NCI-H2029 treated with DMSO at 0.1 percent for 48 hours (cell line): ENCODE measurements at regions not wholly inside any gene's neighbourhood (a gene's known extent, or its start where the extent isn't known, plus 50 kb on each side); places are given as distances from the start of the nearest gene placed in this dataset.

Experiments
- DNase-seq: peaks from one replicate; lab custom pipeline; 2025; lab: John Stamatoyannopoulos, UW

DNA sequence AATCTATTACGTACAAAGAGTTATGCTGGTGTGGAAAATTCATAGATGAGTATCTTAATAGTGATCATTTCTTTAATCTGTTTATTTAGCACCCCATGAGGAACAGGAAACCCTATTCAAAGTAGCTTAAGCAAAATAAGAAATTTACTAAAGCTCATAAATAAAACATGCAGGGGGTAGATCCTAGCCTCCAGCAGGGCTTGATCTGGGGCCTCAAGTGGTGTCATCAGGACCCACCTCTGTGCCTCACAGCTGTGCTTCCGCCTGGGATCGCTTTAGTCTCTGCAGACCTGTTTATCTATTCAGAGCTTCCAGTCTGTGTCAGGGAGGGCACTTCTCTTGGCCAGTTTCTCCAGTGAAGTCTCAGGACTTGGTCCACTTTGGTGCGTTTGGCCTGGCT is 171.0 kb upstream of the SLC24A5 start:
- DNase-seq: no peak

DNA sequence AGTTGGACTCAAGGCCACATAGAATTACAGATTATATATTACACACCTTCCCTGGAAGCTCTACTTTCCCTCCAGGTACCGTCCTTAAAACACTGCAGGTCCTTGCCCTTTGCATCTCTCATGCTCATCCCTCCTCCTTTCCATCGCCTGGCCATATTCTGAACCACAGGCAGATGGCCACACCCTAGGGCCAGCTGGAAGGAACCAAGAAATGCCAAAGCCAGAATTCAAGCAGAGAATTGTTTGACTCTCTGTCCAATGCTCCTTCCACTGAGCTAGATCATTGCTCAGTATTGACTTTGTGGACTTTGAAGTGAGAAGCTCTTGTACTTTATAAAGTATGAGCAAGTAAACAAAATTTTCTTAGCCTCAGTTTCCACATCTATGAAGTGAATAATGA is 170.3 kb upstream of the SLC24A5 start:
- DNase-seq: no peak

DNA sequence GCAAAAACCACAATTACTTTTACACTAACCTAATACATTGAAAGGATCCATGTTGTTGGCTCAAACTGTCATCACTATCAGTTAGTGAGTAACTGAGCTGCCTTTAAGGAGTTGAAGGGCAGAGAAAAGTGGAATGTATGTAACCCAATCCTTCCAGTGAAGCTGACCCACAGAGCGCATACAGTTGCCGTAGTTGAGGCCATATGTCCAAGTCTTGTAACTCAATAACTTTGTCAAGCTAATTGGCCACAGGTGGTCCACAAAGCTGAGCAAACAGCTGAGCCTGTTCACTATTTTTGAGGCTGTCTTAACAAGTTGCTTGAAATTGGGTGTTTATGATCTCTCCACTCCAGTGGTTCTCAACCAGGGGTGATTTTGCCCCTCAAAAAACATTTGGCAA is 169.0 kb upstream of the SLC24A5 start:
- DNase-seq: no peak

- no peak for DNase-seq
These were observed 166.6 kb upstream of the SLC24A5 start for GRCh38 chr15:47954196-47954595.

DNA sequence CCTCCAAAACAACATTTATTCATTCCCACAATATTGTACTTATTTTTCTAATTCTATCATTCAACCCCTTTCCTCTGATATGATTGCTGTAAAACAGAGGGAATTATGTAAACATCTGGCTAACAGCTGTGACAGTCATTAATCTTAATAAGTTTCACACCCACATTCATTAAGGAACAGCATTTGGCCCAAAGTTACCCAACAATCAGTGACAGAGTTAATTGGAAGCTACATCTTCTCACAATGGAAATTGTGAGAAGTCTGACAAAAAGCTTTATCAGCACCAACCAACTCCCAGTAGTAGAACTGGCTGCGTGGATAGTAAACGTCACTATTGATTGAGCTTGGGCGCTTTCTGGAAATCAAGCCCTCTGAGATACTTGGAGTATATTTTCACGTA is 165.8 kb upstream of the SLC24A5 start:
- DNase-seq: no peak

GRCh38 chr15:47959617-47960413 is 161.0 kb upstream of the SLC24A5 start:
- DNase-seq: no peak

GRCh38 chr15:47961401-47962090 is 159.2 kb upstream of the SLC24A5 start:
- DNase-seq: no peak

GRCh38 chr15:47963265-47963664 is 157.5 kb upstream of the SLC24A5 start:
- DNase-seq: no peak

DNA sequence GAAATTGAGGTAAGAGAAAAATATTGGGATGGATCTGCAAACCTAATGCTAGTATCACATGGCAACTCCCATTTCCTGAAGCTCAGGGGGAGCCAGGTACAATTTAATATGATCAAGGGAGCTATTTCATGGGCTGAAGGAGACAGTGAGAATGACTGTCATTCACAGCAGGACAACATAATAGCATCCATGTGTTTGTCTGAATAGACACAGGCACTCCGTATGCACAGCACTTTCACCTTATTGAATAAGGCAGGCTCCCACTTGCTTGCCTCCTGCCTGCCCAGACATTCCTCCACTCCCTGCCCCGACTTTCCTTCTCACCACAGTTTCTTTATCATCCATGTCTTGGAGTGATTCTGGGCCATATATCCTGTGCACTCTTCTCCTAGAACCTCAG is 156.6 kb upstream of the SLC24A5 start:
- DNase-seq: no peak

DNA sequence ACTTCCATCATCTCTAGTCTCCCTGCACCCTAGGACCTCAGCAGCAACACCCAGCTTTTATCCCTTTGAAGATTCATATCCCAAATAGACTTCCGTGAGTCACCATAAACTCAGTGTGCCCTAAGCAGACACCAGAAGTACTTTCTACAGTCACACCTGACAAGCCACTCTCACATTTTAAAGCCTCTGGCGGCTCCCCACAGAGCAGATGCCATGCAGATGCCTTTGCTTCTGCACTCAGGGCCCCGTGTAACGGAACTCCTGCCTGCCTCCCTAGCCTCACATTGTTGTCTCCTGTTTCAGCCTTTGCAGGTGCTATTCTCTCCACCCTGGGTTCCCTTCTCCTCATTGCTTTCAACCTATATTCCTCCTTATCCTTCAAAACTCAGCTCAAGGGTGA is 155.5 kb upstream of the SLC24A5 start:
- no peak for DNase-seq

GRCh38 chr15:47968593-47968992 is 152.2 kb upstream of the SLC24A5 start:
- DNase-seq: no peak

DNA sequence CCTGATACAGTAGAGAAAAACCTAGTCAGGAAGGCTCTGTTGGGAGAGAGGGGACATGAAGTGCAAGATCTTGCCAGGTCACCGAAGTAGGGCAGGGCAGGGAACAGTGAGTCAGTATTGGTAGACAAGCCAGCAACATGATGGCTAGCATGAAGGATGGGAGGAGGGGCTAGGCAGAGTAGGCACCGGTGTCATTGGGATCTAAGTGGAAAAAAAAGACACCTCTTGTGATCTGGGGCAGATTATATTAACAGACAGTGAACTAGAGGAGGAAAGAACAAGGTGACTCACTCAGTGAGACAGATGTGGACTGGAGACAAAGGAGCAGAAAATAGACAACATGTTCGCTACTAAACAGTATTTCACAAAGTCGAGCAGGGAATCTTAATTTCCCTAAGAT is 149.2 kb upstream of the SLC24A5 start:
- no peak for DNase-seq

DNA sequence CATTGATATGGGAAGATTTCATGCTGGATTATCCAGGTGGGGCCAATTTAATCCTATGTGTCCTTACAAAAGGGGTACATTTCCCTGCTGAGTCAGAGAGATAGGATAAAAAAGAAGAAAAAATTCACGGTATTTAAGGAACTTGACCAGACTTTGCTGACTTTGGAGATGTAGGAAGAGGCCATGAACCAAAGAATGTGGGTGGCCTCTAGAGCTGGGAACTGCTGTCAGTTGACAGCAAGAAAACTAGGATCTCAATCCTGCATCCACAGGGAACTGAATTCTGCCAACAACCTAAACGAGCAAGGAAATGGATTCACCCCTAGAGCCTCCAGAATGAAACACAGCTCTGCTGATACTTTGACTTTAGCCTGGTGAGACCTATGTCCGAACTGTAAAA is 148.1 kb upstream of the SLC24A5 start:
- no peak for DNase-seq

GRCh38 chr15:47974724-47975123 is 146.1 kb upstream of the SLC24A5 start:
- no peak for DNase-seq

DNA sequence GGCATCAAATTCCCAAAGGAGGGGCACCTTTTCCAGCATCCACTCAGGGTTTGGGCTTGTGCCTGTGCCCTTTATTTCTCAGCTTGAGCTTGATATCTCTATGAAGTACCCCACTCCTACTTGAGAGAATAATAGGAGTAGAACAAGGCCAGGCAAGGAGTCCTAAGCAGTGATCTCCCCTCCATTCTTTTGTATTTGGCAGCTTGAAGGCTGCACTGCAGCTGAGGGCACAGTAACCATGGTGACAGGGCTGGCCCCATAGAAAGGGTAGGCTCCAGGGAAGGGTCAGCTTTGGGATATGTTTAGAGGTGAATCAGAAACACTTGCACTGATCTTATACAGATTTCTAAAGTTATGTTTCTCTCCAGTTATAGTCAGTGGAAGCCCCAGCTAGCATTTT is 145.4 kb upstream of the SLC24A5 start:
- no peak for DNase-seq

DNA sequence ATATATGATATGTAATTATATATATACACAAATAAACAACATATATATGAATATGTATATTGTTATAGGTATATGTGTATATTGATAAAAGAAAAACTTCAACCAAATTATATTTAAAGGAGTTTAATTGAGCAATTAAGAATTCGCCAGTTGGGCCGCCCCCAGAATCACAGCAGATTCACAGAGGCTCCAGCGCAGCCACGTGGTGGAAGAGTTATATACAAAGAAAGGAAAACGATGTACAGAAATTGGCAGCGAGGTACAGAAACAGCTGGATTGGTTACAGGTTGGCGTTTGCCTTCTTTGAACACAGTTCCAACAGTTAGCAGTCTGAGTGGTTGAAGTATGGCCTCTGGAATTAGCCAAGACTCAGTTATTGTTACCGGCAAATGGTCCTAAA is 137.3 kb upstream of the SLC24A5 start:
- DNase-seq: no peak

GRCh38 chr15:47985568-47985967 is 135.2 kb upstream of the SLC24A5 start:
- DNase-seq: no peak

- DNase-seq: no peak
These were observed 133.3 kb upstream of the SLC24A5 start for GRCh38 chr15:47987461-47987860.

DNA sequence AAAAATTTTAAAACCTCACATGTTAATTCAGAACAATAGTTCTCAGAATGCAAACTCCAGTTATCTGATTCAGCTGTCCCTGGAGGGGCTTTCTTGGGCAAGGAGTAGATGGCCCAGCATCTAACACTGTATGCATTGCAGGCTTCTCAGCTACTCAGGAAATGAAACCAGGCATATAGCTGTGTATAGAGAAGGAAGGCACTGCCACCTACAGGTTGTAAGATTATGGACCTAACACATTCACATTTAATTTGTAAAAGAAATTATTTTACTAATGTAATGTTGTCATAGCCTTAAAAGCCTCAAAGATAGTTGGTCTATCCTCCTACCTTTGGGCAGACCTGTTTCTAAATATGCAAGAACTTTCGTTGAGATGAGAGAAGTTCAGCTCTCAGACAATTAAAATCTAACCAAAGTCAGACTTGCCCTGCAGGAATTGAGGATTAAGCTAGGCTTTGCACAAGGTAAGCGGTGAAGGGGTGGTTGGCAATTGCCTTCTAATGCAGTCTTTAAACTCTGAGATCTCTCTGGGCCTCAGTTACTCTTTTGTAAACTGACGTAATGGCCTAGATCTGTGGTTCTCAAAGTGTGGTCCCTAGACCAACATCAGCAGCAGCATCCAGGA is 132.8 kb upstream of the SLC24A5 start:
- DNase-seq: peak; percentile 41

DNA sequence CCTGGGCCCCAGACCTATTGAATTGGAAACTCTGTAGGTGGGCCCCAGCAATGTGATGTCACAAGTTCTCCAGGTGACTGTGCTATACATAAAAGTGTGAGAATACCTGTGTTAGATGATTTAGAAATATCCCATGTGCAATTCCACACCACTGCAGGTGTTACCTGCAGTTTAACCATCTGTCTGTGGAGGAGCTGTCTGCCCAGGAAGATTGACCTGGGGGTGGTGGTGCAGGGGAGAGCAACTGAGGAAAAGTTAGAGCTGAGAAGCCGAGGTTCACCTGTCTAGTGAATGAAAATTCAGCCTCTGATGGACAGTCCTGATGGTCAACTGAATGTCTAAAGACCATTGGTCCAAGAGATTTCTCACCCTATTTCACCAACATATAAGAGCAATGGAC is 132.2 kb upstream of the SLC24A5 start:
- no peak for DNase-seq

DNA sequence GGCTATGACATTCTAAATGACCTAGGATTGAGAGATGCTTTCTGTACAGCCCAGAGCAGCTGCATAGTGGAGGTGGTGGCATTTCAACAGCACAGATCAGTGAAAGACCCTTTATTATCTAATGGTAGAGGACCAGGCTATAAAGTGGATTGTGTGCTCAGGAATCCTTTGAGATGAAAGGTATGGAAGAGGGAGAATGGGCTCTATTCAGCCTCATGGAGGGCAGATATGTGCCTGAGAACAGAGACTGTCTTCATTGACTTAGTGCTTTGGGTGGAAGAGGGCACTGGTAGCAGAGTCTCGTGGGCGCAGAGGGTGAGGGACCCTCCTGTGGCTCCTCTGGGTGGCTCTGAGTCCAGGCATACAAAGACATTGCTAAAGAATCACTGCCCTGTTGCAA is 130.0 kb upstream of the SLC24A5 start:
- no peak for DNase-seq

DNA sequence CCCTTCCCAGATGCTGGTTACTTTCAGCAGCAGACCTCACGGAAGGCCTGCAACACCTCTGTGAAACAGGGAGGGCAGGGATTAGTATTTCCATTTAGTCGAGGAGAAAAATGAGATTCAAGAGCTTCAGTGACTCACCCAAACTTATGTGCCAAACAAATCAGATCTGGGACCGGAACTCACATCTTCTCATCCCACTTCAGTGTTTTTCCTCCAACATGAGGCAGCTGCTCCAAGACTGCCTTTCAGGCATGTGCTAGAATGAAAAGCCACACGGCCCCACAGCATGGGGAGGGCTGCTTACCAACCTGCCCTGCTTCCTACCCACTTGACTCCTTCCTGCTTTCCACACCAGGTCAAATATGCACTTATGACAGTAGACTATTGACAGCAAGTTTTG is 129.4 kb upstream of the SLC24A5 start:
- no peak for DNase-seq

DNA sequence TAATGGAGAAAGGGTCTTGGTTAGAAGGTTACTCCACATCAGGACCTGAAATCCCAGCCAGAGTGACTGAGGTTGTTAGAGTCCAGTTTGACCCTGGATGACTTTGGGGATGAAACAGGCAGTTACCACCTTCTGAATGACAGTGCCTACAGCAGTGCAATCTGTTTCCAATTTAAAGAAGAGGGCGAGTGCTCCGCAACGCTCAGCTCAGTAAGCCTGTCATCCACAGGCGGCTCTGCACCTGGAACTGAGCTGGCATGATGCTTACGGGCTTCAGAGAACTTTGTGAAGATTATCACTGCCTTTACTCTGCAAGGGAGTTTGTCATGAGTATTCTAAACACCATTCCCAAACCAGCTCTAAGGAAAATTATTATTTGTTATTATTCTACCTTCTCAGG is 127.7 kb upstream of the SLC24A5 start:
- DNase-seq: no peak
